Astrocyte (in vitro differentiated cells and primary cell): ENCODE measurements at regions not wholly inside any gene's neighbourhood (a gene's known extent, or its start where the extent isn't known, plus 50 kb on each side); places are given as distances from the start of the nearest gene placed in this dataset.

Experiments used
- DNase-seq: peaks from one replicate; pipeline ENCODE4 v3.0.0-alpha.2; 2010; ENCODE audit warnings: low read depth
- FAIRE-seq: peaks from 2 replicates; lab custom pipeline; 2011; peaks lifted over from hg19 to GRCh38; lab: Jason Lieb, UNC
- H2AFZ ChIP-seq: 2 replicates; pipeline ENCODE4 v1.6.0; 2012; ENCODE audit warnings: low read depth, low read length, inconsistent platforms
- H3K27ac ChIP-seq: 2 replicates; pipeline ENCODE4 v1.5.1; 2011; ENCODE audit warnings: low read depth, low read length, inconsistent platforms
- H3K27me3 ChIP-seq: 2 replicates; pipeline ENCODE4 v1.6.0; 2011; ENCODE audit warnings: low read length, inconsistent platforms; ENCODE audit not compliant: insufficient read depth
- H3K36me3 ChIP-seq: 2 replicates; pipeline ENCODE4 v1.5.1; 2011; ENCODE audit warnings: low read length, inconsistent platforms; ENCODE audit not compliant: insufficient read depth
- H3K4me1 ChIP-seq: 2 replicates; pipeline ENCODE4 v1.5.1; 2011; ENCODE audit warnings: low read length, inconsistent platforms; ENCODE audit not compliant: insufficient read depth
- H3K4me2 ChIP-seq: 2 replicates; pipeline ENCODE4 v1.6.0; 2012; ENCODE audit warnings: low read length, inconsistent platforms
- H3K4me3 ChIP-seq: 2 replicates; pipeline ENCODE4 v1.5.1; 2011; ENCODE audit warnings: low read depth, mild to moderate bottlenecking, low read length, inconsistent platforms; ENCODE audit not compliant: insufficient read depth
- H3K79me2 ChIP-seq: 2 replicates; pipeline ENCODE4 v1.6.0; 2012; ENCODE audit warnings: mild to moderate bottlenecking, low read length, inconsistent platforms; ENCODE audit not compliant: insufficient read depth
- H3K9ac ChIP-seq: 2 replicates; pipeline ENCODE4 v1.6.0; 2012; ENCODE audit warnings: mild to moderate bottlenecking, low read length, inconsistent platforms
- H3K9me3 ChIP-seq: 2 replicates; pipeline ENCODE4 v1.5.1; 2012; ENCODE audit warnings: low read depth, mild to moderate bottlenecking, low read length, inconsistent platforms; ENCODE audit not compliant: insufficient read depth
- H4K20me1 ChIP-seq: 2 replicates; pipeline ENCODE4 v1.6.0; 2012; ENCODE audit warnings: low read length, inconsistent platforms; ENCODE audit not compliant: insufficient read depth
- H3K27ac Mint-ChIP-seq: one replicate; pipeline ENCODE4 v1.8.0; 2021; ENCODE audit warnings: mild to moderate bottlenecking, mixed read lengths; ENCODE audit not compliant: unreplicated experiment
- H3K27me3 Mint-ChIP-seq: one replicate; pipeline ENCODE4 v1.8.0; 2021; ENCODE audit warnings: low read depth, mixed read lengths; ENCODE audit not compliant: unreplicated experiment
- H3K36me3 Mint-ChIP-seq: one replicate; pipeline ENCODE4 v1.8.0; 2021; ENCODE audit warnings: low read depth, mixed read lengths; ENCODE audit not compliant: unreplicated experiment
- H3K4me1 Mint-ChIP-seq: one replicate; pipeline ENCODE4 v1.8.0; 2021; ENCODE audit warnings: low read depth, mixed read lengths; ENCODE audit not compliant: unreplicated experiment
- H3K4me3 Mint-ChIP-seq: one replicate; pipeline ENCODE4 v1.8.0; 2021; ENCODE audit warnings: mild to moderate bottlenecking, moderate library complexity, mixed read lengths; ENCODE audit not compliant: unreplicated experiment
- H3K9me3 Mint-ChIP-seq: one replicate; pipeline ENCODE4 v1.8.0; 2021; ENCODE audit warnings: mild to moderate bottlenecking, mixed read lengths; ENCODE audit not compliant: unreplicated experiment
- EZH2 ChIP-seq: IDR thresholded peaks from 2 replicates; pipeline ENCODE4 v1.6.1; 2012; ENCODE audit warnings: mild to moderate bottlenecking, low read length, inconsistent platforms; ENCODE audit not compliant: insufficient read depth
- TF ChIP-seq, protein P1 (sequence below): IDR thresholded peaks from 2 replicates; pipeline ENCODE4 v1.5.1; 2011; ENCODE audit warnings: low read depth, mild to moderate bottlenecking, inconsistent platforms, low read length, moderate library complexity; ENCODE audit not compliant: insufficient read depth

DNA sequence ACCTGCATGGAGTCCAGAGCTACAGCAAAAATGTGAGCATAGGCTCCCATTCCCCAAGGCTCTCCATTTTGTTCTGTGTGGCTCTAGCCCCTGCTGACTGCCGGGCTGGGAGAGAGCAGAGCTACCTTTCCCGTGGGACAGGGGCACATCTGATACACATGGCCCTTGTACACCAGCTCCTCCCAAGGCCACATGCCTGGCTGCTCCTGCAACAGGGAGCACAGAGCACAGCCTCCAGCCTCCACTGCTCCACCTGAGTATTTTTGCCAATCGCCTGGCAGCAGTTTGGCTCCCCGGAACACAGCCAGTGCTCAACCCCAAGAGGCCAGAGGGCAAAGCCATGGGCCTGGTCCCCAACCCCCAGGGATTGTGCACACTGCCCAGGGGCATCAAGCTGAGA lies 146.5 kb downstream of the CHD1L start:
- no peaks in the 10 kb centered on the region for H3K9me3 Mint-ChIP-seq

DNA sequence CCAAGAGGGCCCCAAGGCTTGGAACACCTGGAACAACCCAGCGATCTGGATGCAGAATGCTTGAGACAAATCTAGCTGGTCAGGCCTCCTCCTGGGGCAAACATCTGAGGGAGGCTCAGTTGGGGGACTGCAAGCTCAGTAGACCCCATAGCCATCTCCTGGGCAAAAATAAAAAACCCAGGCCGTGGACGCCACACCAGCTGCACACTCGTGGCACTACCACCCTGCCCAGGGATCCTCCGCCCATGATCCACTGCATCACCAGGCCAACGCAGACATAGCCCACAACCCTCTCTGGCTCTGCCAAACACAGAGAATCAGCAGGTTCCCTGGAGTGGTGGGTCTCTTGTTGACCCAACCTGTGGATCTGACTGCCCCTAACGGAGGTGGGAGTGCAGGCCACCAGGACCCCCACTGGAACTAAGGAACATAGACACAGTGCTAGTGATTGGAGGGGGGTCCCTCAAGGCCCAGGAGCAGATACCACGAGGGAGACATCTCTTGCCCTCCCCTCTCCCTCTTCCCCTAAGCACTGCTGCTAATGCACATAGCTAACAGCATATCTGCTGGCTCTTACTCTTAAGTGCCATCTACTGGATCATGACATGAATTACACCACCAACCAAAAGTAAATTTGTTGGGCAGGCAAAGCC lies 147.2 kb downstream of the CHD1L start:
- Histone ChIP-seq H3K4me1 (no peaks in the 10 kb centered on the region), H4K20me1 (no peaks in the 10 kb centered on the region), H2AFZ (no peak overlapping the region), H3K36me3 (no peaks in the 10 kb centered on the region), H3K4me2 (no peak overlapping the region), H3K9ac (no peak overlapping the region), H3K27me3 (no peaks in the 10 kb centered on the region), H3K27ac (no peak overlapping the region), H3K9me3 (no peaks in the 10 kb centered on the region), H3K79me2 (no peaks in the 10 kb centered on the region), H3K4me3 (no peak overlapping the region)
- Mint-ChIP-seq H3K27me3 (no peaks in the 10 kb centered on the region), H3K4me3 (no peak overlapping the region), H3K4me1 (no peaks in the 10 kb centered on the region), H3K36me3 (no peaks in the 10 kb centered on the region), H3K9me3 (no peaks in the 10 kb centered on the region), H3K27ac (no peak overlapping the region)
- TF ChIP-seq EZH2, result no peak
- TF ChIP-seq, protein P1, sequence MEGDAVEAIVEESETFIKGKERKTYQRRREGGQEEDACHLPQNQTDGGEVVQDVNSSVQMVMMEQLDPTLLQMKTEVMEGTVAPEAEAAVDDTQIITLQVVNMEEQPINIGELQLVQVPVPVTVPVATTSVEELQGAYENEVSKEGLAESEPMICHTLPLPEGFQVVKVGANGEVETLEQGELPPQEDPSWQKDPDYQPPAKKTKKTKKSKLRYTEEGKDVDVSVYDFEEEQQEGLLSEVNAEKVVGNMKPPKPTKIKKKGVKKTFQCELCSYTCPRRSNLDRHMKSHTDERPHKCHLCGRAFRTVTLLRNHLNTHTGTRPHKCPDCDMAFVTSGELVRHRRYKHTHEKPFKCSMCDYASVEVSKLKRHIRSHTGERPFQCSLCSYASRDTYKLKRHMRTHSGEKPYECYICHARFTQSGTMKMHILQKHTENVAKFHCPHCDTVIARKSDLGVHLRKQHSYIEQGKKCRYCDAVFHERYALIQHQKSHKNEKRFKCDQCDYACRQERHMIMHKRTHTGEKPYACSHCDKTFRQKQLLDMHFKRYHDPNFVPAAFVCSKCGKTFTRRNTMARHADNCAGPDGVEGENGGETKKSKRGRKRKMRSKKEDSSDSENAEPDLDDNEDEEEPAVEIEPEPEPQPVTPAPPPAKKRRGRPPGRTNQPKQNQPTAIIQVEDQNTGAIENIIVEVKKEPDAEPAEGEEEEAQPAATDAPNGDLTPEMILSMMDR, result peak; percentile 80
- FAIRE-seq (no peak), DNase-seq (peak; percentile 10)

More for the DNA sequence above, 146.5 kb downstream of the CHD1L start:
- Histone ChIP-seq H3K27ac (no peak overlapping the region), H3K4me3 (no peak overlapping the region), H3K36me3 (no peaks in the 10 kb centered on the region), H3K4me2 (no peak overlapping the region), H3K9ac (no peak overlapping the region), H3K9me3 (no peaks in the 10 kb centered on the region), H2AFZ (no peak overlapping the region), H4K20me1 (no peaks in the 10 kb centered on the region), H3K79me2 (no peaks in the 10 kb centered on the region), H3K4me1 (no peaks in the 10 kb centered on the region), H3K27me3 (no peaks in the 10 kb centered on the region)
- Mint-ChIP-seq H3K4me3 (no peak overlapping the region), H3K4me1 (no peaks in the 10 kb centered on the region), H3K36me3 (no peaks in the 10 kb centered on the region), H3K27me3 (no peaks in the 10 kb centered on the region), H3K27ac (no peak overlapping the region)
- TF ChIP-seq, protein P1, result no peak
- TF ChIP-seq EZH2, result no peak
- no peak for DNase-seq
- no peak for FAIRE-seq

DNA sequence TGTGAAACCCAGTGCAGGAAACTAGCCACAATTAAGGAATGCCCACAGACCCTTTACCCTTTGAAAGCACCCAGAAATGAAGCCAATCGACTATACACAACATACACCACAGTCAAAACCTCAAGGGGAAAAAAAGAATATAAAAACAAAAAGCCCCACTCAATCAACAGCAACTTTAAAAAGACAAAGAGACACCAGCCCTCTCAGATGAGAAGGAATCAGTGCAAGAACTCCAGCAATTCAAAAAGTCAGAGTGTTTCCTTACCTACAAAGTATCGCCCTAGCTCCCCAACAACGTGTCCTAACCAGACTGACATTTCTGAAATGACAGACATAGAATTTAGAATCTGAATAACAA lies 147.7 kb downstream of the CHD1L start:
- H3K27ac Mint-ChIP-seq, result no peak overlapping the region
- no peak overlapping the region for H3K27ac ChIP-seq
- H3K9me3 ChIP-seq, result no peaks in the 10 kb centered on the region
- H3K9me3 Mint-ChIP-seq, result no peaks in the 10 kb centered on the region
- TF ChIP-seq, protein P1, result no peak
- no peak for TF ChIP-seq EZH2
- H3K4me3 ChIP-seq, result no peak overlapping the region
- H3K36me3 Mint-ChIP-seq, result no peaks in the 10 kb centered on the region
- H4K20me1 ChIP-seq, result no peaks in the 10 kb centered on the region
- no peak overlapping the region for H3K9ac ChIP-seq
- no peaks in the 10 kb centered on the region for H3K27me3 ChIP-seq
- no peaks in the 10 kb centered on the region for H3K36me3 ChIP-seq
- H3K4me1 ChIP-seq, result no peaks in the 10 kb centered on the region
- no peaks in the 10 kb centered on the region for H3K79me2 ChIP-seq
- H2AFZ ChIP-seq, result no peak overlapping the region
- H3K27me3 Mint-ChIP-seq, result no peaks in the 10 kb centered on the region
- no peaks in the 10 kb centered on the region for H3K4me1 Mint-ChIP-seq
- no peak overlapping the region for H3K4me2 ChIP-seq
- no peak for DNase-seq
- no peak overlapping the region for H3K4me3 Mint-ChIP-seq
- no peak for FAIRE-seq
